Endodermal cell (in vitro differentiated cells): ENCODE measurements at regions not wholly inside any gene's neighbourhood (a gene's known extent, or its start where the extent isn't known, plus 50 kb on each side); places are given as distances from the start of the nearest gene placed in this dataset.

Source experiments
- DNase-seq: peaks from one replicate; pipeline ENCODE4 v3.0.0-alpha.2; 2017
- H3K27ac ChIP-seq: 2 replicates; pipeline ENCODE4 v1.5.1; 2013; ENCODE audit warnings: mild to moderate bottlenecking, low read depth, low read length, moderate library complexity
- H3K27me3 ChIP-seq: 2 replicates; pipeline ENCODE4 v1.6.1; 2013; ENCODE audit warnings: mild to moderate bottlenecking, low read length, moderate library complexity; ENCODE audit not compliant: insufficient read depth, control insufficient read depth, poor library complexity, severe bottlenecking
- H3K36me3 ChIP-seq: 2 replicates; pipeline ENCODE4 v1.7.0; 2013; ENCODE audit warnings: mild to moderate bottlenecking, low read length, moderate library complexity; ENCODE audit not compliant: control insufficient read depth, insufficient read depth
- H3K4me1 ChIP-seq: one replicate; pipeline ENCODE4 v1.7.0; 2013; ENCODE audit warnings: low read length; ENCODE audit not compliant: control insufficient read depth, insufficient read depth
- H3K4me3 ChIP-seq: 2 replicates; pipeline ENCODE4 v1.5.1; 2013; ENCODE audit warnings: mild to moderate bottlenecking, low read length, moderate library complexity
- H3K9ac ChIP-seq: 2 replicates; pipeline ENCODE4 v1.6.1; 2013; ENCODE audit warnings: mild to moderate bottlenecking, low read length, moderate library complexity; ENCODE audit not compliant: poor library complexity, severe bottlenecking; ENCODE audit errors: extremely low read depth
- H3K9me3 ChIP-seq: 2 replicates; pipeline ENCODE4 v1.6.1; 2013; ENCODE audit warnings: mild to moderate bottlenecking, low read length, moderate library complexity; ENCODE audit not compliant: control insufficient read depth
- H3K27ac Mint-ChIP-seq: 2 replicates; pipeline ENCODE4 v1.8.0; 2020; ENCODE audit warnings: mixed read lengths
- H3K27me3 Mint-ChIP-seq: 2 replicates; pipeline ENCODE4 v1.8.0; 2021; ENCODE audit warnings: mild to moderate bottlenecking, mixed read lengths; ENCODE audit not compliant: insufficient read depth
- H3K36me3 Mint-ChIP-seq: 2 replicates; pipeline ENCODE4 v1.8.0; 2020; ENCODE audit warnings: low read depth, mixed read lengths
- H3K4me1 Mint-ChIP-seq: 2 replicates; pipeline ENCODE4 v1.8.0; 2020; ENCODE audit warnings: mixed read lengths
- H3K4me3 Mint-ChIP-seq: 2 replicates; pipeline ENCODE4 v1.8.0; 2020; ENCODE audit warnings: mild to moderate bottlenecking, moderate library complexity, mixed read lengths
- H3K9me3 Mint-ChIP-seq: 2 replicates; pipeline ENCODE4 v1.8.0; 2020; ENCODE audit warnings: mild to moderate bottlenecking, mixed read lengths
- WGBS, 2 experiments: methylation state at CpG; one replicate each; pipeline versions ENCODE4 v1.1.5 to v1.1.7; 2013; ENCODE audit warnings: missing lambda C conversion rate in 2 of 2, mixed read lengths in 1 of 2; ENCODE audit not compliant: insufficient coverage in 1 of 2, insufficient read length in 1 of 2; 5-methylcytosine and 5-hydroxymethylcytosine counted together
- TF ChIP-seq, protein P1 (sequence below): fragments of 200-600 bp; sonication (generic); conservative IDR thresholded peaks from 2 replicates; pipeline ENCODE4 v1.5.0; 2021; ENCODE audit warnings: antibody characterized with exemption, mild to moderate bottlenecking

DNA sequence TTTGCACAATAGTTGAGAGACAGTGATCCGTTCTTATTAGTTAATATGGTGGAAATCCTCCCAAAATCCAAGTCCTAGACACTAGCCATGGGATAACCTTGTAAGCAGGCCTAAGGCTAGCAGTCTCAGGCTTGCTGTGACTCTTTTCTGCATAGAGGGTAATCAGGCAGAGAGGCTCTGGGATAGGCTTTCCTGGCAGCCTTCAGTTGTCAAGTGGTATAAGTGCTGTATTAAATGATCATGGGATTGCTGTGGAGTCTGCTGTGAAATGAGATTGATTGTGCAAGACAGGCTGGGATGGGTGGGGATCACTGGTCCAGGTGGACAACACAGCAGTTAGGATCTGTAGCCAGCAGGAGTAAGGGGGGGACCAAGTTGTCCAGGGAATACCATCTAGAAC is 416.4 kb downstream of the TLE4 start:
- TF ChIP-seq, protein P1, sequence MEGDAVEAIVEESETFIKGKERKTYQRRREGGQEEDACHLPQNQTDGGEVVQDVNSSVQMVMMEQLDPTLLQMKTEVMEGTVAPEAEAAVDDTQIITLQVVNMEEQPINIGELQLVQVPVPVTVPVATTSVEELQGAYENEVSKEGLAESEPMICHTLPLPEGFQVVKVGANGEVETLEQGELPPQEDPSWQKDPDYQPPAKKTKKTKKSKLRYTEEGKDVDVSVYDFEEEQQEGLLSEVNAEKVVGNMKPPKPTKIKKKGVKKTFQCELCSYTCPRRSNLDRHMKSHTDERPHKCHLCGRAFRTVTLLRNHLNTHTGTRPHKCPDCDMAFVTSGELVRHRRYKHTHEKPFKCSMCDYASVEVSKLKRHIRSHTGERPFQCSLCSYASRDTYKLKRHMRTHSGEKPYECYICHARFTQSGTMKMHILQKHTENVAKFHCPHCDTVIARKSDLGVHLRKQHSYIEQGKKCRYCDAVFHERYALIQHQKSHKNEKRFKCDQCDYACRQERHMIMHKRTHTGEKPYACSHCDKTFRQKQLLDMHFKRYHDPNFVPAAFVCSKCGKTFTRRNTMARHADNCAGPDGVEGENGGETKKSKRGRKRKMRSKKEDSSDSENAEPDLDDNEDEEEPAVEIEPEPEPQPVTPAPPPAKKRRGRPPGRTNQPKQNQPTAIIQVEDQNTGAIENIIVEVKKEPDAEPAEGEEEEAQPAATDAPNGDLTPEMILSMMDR, result no peak
- Histone ChIP-seq H3K27ac (no peak overlapping the region), H3K9ac (no peak overlapping the region), H3K4me1 (peaks cover 4% of the 10 kb centered on the region), H3K36me3 (no peaks in the 10 kb centered on the region), H3K9me3 (no peaks in the 10 kb centered on the region), H3K27me3 (no peaks in the 10 kb centered on the region), H3K4me3 (no peak overlapping the region)
- DNase-seq, result no peak
- Mint-ChIP-seq H3K27me3 (no peaks in the 10 kb centered on the region), H3K36me3 (no peaks in the 10 kb centered on the region), H3K27ac (no peak overlapping the region), H3K9me3 (no peaks in the 10 kb centered on the region), H3K4me1 (peaks cover 9% of the 10 kb centered on the region), H3K4me3 (no peak overlapping the region)
- 93 to 100% methylated on average over 1 of the region's 1 CpG for WGBS, 2 experiments

DNA sequence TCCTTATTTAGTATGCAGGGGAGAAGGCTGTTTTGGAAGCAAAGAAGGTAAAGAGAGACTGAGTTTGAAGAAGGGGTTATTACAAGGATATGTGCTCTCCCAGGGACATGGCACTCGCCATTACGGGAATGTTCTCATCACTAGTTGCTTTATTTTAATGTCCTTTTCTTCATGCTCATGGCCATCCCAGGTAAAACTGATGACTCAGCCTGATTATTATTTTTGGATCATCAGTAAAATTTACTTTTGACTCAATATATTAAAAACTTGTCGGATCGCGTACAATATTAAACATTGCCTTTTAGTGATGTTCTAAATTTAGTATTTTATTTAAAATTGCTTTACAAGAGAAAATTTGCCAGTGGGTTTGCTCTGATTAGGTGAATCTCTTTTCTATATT is 414.7 kb downstream of the TLE4 start:
- TF ChIP-seq, protein P1, result no peak
- no peaks in the 10 kb centered on the region for H3K36me3 ChIP-seq
- no peaks in the 10 kb centered on the region for H3K9me3 ChIP-seq
- no peak for DNase-seq
- Mint-ChIP-seq H3K4me1 (no peaks in the 10 kb centered on the region), H3K27me3 (no peaks in the 10 kb centered on the region), H3K9me3 (no peaks in the 10 kb centered on the region), H3K4me3 (no peak overlapping the region), H3K36me3 (no peaks in the 10 kb centered on the region), H3K27ac (no peak overlapping the region)
- WGBS, 2 experiments, result 94 to 100% methylated on average over 2 to 3 of the region's 5 CpGs
- H3K9ac ChIP-seq, result no peak overlapping the region
- H3K27me3 ChIP-seq, result no peaks in the 10 kb centered on the region
- no peaks in the 10 kb centered on the region for H3K4me1 ChIP-seq
- no peak overlapping the region for H3K27ac ChIP-seq
- H3K4me3 ChIP-seq, result no peak overlapping the region

DNA sequence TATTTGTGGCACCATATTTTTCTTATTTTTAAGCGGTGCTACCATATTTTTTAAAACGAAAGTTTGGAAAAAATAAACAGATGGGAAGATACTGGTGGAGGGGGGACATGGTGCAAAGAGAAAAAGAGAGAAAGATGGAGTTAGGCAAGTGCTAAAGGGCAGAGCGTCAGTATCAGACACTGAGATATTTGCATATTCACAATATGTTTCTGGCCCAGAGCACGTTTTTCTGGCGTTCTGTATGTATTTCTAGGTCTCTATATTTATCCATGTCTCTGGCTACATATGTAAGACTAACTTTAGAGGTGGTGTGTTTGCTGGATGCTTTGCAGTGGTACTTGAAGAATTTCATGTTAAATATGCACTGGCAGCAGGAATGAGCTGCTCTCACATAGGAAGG is 414.0 kb downstream of the TLE4 start:
- Histone ChIP-seq H3K4me3 (no peak overlapping the region), H3K36me3 (no peaks in the 10 kb centered on the region), H3K27me3 (no peaks in the 10 kb centered on the region), H3K4me1 (no peaks in the 10 kb centered on the region), H3K27ac (no peak overlapping the region), H3K9ac (no peak overlapping the region), H3K9me3 (no peaks in the 10 kb centered on the region)
- no peak overlapping the region for H3K4me3 Mint-ChIP-seq
- TF ChIP-seq, protein P1, result no peak
- H3K9me3 Mint-ChIP-seq, result no peaks in the 10 kb centered on the region
- WGBS, 2 experiments, result 88 to 93% methylated on average over 4 to 5 of the region's 5 CpGs
- no peaks in the 10 kb centered on the region for H3K36me3 Mint-ChIP-seq
- H3K27me3 Mint-ChIP-seq, result no peaks in the 10 kb centered on the region
- H3K4me1 Mint-ChIP-seq, result no peaks in the 10 kb centered on the region
- no peak overlapping the region for H3K27ac Mint-ChIP-seq
- no peak for DNase-seq
